ENCODE measurements at regions not wholly inside any gene's neighbourhood (a gene's known extent, or its start where the extent isn't known, plus 50 kb on each side); places are given as distances from the start of the nearest gene placed in this dataset.

DNA sequence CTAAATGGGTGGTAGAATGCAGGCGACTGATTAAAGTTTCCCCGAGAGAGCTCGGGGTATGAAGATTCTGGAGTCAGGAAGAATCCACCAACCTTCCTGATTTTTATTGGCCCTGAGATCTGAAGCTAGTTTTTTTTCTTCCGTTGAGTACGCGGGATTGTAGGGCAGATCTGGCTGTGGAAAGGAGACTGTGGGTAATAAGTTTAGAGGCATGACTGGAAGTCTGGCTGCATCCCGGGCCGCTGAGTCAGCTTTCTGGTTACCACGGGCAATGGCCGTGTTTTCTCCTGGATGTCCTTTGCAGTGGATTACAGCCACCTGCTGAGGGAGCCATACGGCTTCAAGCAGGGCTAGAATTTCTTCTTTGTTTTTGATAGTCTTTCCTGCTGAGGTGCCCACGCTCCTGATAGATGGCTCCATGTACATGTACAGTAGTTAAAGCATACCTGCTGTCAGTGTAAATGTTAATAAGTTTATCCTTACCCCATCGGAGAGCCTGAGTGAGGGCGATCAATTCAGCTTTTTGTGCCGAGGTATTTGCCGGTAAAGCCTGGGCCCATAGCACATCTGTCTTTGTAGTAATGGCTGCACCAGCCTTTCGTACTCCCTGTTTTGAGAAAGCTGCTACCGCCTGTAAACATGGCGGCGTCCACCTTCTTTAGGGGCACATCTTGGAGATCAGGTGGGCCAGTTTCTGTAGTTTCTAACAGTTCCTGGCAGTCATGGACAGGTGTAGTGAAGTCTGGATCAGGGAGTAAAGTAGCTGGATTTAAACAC is 154.0 kb downstream of the TRIM27 start:
- no peak for DNase-seq (ENCODE audit: low spot score)
- TF ChIP-seq CTCF (IDR thresholded peaks at IDR 0.05; ENCODE audit: extremely low read depth, missing control alignments), result no peak

GRCh38 chr6:28770732-28771131 is 153.1 kb downstream of the TRIM27 start:
- no peak for DNase-seq (ENCODE audit: low spot score)
- TF ChIP-seq CTCF (IDR thresholded peaks at IDR 0.05; ENCODE audit: extremely low read depth, missing control alignments), result no peak

- no peak for TF ChIP-seq CTCF (IDR thresholded peaks at IDR 0.05; ENCODE audit: extremely low read depth, missing control alignments)
- DNase-seq (ENCODE audit: low spot score), result no peak
These were observed 152.2 kb downstream of the TRIM27 start for GRCh38 chr6:28771401-28772267.

- no peak for DNase-seq (ENCODE audit: low spot score)
- no peak for TF ChIP-seq CTCF (IDR thresholded peaks at IDR 0.05; ENCODE audit: extremely low read depth, missing control alignments)
These were observed 151.1 kb downstream of the TRIM27 start for GRCh38 chr6:28772480-28773381.

DNA sequence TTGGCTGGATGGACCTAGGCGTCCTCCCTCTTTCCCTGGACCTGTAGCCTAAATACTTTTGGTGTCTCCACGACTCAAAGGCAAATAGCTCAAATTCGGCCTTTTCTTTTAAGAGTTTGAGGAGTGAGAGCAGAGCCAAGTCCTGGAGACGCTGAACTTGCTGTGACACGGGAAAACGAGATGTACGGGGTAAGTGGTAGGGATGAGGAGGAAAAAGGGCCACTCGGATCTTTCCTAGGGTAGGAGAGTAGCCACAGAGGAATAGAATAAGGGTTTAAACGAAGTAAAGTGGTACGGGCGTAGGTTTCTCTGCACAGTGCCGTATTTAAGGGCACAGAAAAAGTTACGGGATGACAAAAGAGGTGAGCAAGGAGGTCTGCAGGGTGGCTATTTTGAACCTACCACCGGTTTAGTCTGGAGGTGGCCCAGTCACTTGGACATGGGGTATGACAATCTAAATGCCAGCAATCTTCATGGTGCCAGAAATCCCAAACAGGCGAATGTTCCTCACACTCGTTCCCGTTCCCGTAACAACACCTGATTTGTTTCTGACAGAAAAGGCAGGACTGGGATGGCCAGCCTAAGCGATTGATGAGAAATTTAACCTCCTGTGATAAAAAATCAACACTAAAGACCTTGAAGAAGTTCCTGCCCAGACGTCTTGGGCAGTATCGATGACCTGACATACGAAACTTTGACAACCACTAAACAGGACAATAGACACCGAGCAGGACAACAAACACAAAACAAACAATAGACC is 149.3 kb downstream of the TRIM27 start:
- TF ChIP-seq CTCF (IDR thresholded peaks at IDR 0.05; ENCODE audit: extremely low read depth, missing control alignments), result no peak
- DNase-seq (ENCODE audit: low spot score), result no peak

DNA sequence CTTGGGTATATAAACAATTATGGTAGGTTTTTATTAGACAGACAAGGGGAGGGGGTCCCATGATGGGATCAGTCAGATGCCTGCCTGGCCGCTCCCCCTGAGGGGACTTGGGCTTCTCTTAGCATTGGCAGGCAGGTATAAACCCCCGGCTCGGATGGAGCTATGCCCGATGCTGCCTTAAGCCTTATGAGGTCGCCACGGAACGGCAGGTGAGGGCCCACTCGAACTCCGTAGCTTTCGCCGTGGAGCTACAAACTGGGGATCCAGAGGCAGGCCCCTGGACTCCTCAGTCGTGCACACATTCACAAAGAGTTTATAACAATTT is 148.8 kb downstream of the TRIM27 start:
- no peak for DNase-seq (ENCODE audit: low spot score)
- TF ChIP-seq CTCF (IDR thresholded peaks at IDR 0.05; ENCODE audit: extremely low read depth, missing control alignments), result no peak
